ENCODE measurements at regions not wholly inside any gene's neighbourhood (a gene's known extent, or its start where the extent isn't known, plus 50 kb on each side); places are given as distances from the start of the nearest gene placed in this dataset.

DNA sequence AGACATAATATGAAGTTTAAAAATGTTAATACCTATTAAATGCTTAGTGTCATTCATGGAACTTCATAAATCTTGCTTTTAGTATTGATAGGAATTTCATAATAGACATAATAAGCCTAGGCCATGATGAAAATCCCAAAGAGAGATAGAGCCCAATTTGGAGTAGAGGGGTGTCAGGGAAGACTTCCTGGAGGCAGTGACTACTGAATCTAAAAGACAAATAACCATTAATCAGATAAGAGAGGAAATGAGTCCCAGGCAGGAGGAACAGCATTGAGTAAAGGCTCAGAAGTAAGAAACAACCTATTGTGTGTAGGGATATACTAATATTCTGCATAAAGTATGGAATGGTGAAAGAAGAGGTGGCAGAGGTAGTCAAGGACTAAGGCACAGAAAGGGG is 126.9 kb upstream of the MRPS22 start (continued):
- TF ChIP-seq GLI2 (tag by site-specific recombination; IDR thresholded peaks at IDR 0.05; ENCODE audit: borderline replicate concordance, low read depth) (no peak), ZNF114 (tag by site-specific recombination; IDR thresholded peaks at IDR 0.05) (no peak), ZNF292 (tag by site-specific recombination; IDR thresholded peaks at IDR 0.05; ENCODE audit: borderline replicate concordance, low read depth) (no peak), ZNF10 (tag by site-specific recombination; IDR thresholded peaks at IDR 0.05) (no peak), PBX3 (CRISPR knock-in tag; IDR thresholded peaks at IDR 0.05) (no peak), ZNF404 (tag by site-specific recombination; IDR thresholded peaks at IDR 0.05) (no peak)
- TF ChIP-seq, protein P1, sequence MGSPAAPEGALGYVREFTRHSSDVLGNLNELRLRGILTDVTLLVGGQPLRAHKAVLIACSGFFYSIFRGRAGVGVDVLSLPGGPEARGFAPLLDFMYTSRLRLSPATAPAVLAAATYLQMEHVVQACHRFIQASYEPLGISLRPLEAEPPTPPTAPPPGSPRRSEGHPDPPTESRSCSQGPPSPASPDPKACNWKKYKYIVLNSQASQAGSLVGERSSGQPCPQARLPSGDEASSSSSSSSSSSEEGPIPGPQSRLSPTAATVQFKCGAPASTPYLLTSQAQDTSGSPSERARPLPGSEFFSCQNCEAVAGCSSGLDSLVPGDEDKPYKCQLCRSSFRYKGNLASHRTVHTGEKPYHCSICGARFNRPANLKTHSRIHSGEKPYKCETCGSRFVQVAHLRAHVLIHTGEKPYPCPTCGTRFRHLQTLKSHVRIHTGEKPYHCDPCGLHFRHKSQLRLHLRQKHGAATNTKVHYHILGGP (tag by site-specific recombination; IDR thresholded peaks at IDR 0.05) = no peak

GRCh38 chr3:139217633-139218032 is 126.2 kb upstream of the MRPS22 start:
- H3K9me3 ChIP-seq (ENCODE audit: control insufficient read depth, insufficient read depth, low read depth, low read length) = no peaks in the 10 kb centered on the region
- no peak for TF ChIP-seq ZNF132 (tag by site-specific recombination; IDR thresholded peaks at IDR 0.05; ENCODE audit: borderline replicate concordance)
- TF ChIP-seq GLI4 (tag by site-specific recombination; IDR thresholded peaks at IDR 0.05) = no peak
- TF ChIP-seq ZNF280D (tag by site-specific recombination; IDR thresholded peaks at IDR 0.05) = no peak
- TF ChIP-seq ZNF624 (tag by site-specific recombination; IDR thresholded peaks at IDR 0.05) = no peak
- no peak for TF ChIP-seq ZNF26 (tag by site-specific recombination; IDR thresholded peaks at IDR 0.05)
- H3K36me3 ChIP-seq (ENCODE audit: control insufficient read depth in 2 of 2, insufficient read depth in 1 of 2, low read length in 2 of 2) = no peaks in the 10 kb centered on the region
- H3K4me3 ChIP-seq (ENCODE audit: low read depth, low read length) = no peak overlapping the region
- H3K27ac ChIP-seq (ENCODE audit: extremely low read depth, low read depth, low read length) = no peak overlapping the region
- ChIA-PET POLR2A (no interaction called here), CTCF (no interaction called here)
- no peaks in the 10 kb centered on the region for H3K4me1 ChIP-seq (ENCODE audit: control insufficient read depth, insufficient read depth, low read length)

GRCh38 chr3:139218046-139218445 is 125.8 kb upstream of the MRPS22 start:
- ChIA-PET CTCF (no interaction called here), POLR2A (no interaction called here)
- Histone ChIP-seq H3K36me3 (ENCODE audit: control insufficient read depth in 2 of 2, insufficient read depth in 1 of 2, low read length in 2 of 2) (no peaks in the 10 kb centered on the region), H3K4me3 (ENCODE audit: low read depth, low read length) (no peak overlapping the region), H3K9me3 (ENCODE audit: control insufficient read depth, insufficient read depth, low read depth, low read length) (no peaks in the 10 kb centered on the region), H3K4me1 (ENCODE audit: control insufficient read depth, insufficient read depth, low read length) (no peaks in the 10 kb centered on the region), H3K27ac (ENCODE audit: extremely low read depth, low read depth, low read length) (no peak overlapping the region)
- no peak for TF ChIP-seq SP7 (tag by site-specific recombination; IDR thresholded peaks at IDR 0.05)
- no peak for TF ChIP-seq ZFP37 (tag by site-specific recombination; IDR thresholded peaks at IDR 0.05)
- TF ChIP-seq ZNF175 (tag by site-specific recombination; IDR thresholded peaks at IDR 0.05) = no peak
- no peak for TF ChIP-seq ZNF121 (tag by site-specific recombination; IDR thresholded peaks at IDR 0.05)
- TF ChIP-seq ZNF114 (tag by site-specific recombination; IDR thresholded peaks at IDR 0.05) = no peak
- TF ChIP-seq ZNF785 (tag by site-specific recombination; IDR thresholded peaks at IDR 0.05) = no peak
- TF ChIP-seq ZNF19 (tag by site-specific recombination; IDR thresholded peaks at IDR 0.05; ENCODE audit: low read depth) = no peak
- TF ChIP-seq, protein P2, sequence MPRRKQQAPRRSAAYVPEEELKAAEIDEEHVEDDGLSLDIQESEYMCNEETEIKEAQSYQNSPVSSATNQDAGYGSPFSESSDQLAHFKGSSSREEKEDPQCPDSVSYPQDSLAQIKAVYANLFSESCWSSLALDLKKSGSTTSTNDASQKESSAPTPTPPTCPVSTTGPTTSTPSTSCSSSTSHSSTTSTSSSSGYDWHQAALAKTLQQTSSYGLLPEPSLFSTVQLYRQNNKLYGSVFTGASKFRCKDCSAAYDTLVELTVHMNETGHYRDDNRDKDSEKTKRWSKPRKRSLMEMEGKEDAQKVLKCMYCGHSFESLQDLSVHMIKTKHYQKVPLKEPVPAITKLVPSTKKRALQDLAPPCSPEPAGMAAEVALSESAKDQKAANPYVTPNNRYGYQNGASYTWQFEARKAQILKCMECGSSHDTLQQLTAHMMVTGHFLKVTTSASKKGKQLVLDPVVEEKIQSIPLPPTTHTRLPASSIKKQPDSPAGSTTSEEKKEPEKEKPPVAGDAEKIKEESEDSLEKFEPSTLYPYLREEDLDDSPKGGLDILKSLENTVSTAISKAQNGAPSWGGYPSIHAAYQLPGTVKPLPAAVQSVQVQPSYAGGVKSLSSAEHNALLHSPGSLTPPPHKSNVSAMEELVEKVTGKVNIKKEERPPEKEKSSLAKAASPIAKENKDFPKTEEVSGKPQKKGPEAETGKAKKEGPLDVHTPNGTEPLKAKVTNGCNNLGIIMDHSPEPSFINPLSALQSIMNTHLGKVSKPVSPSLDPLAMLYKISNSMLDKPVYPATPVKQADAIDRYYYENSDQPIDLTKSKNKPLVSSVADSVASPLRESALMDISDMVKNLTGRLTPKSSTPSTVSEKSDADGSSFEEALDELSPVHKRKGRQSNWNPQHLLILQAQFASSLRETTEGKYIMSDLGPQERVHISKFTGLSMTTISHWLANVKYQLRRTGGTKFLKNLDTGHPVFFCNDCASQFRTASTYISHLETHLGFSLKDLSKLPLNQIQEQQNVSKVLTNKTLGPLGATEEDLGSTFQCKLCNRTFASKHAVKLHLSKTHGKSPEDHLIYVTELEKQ (tag by site-specific recombination; IDR thresholded peaks at IDR 0.05; ENCODE audit: borderline replicate concordance) = no peak
- TF ChIP-seq ZNF292 (tag by site-specific recombination; IDR thresholded peaks at IDR 0.05; ENCODE audit: borderline replicate concordance, low read depth) = no peak
- TF ChIP-seq MZF1 (tag by site-specific recombination; IDR thresholded peaks at IDR 0.05; ENCODE audit: borderline replicate concordance) = no peak
- TF ChIP-seq ZNF660 (tag by site-specific recombination; IDR thresholded peaks at IDR 0.05) = no peak
- TF ChIP-seq GLIS2 (tag by site-specific recombination; IDR thresholded peaks at IDR 0.05) = no peak
- no peak for TF ChIP-seq ZNF433 (tag by site-specific recombination; IDR thresholded peaks at IDR 0.05; ENCODE audit: low read depth)
- no peak for TF ChIP-seq ZNF670 (tag by site-specific recombination; IDR thresholded peaks at IDR 0.05; ENCODE audit: low read depth)
